K562 (cell line): ENCODE measurements at regions not wholly inside any gene's neighbourhood (a gene's known extent, or its start where the extent isn't known, plus 50 kb on each side); places are given as distances from the start of the nearest gene placed in this dataset.

Experiments
- CAMTA2 ChIP-seq: fragments of 250-450 bp; sonication (Bioruptor Pico); conservative IDR thresholded peaks from 2 replicates; pipeline ENCODE4 v1.5.1; 2022
- ETV6 ChIP-seq, 3 experiments: fragments of 150-350 bp in 1 of 3; sonication (generic) in 1 of 3; formaldehyde crosslinking in 1 of 3; IDR thresholded peaks; 2 replicates each; pipeline versions ENCODE4 v1.6.1 to v1.8.0; 2014 to 2022; ENCODE audit warnings: borderline replicate concordance in 2 of 3, low read depth in 2 of 3, antibody characterized with exemption in 1 of 3, low read length in 1 of 3, mild to moderate bottlenecking in 1 of 3, missing genetic modification reagents in 1 of 3
- EZH2 ChIP-seq: IDR thresholded peaks from 2 replicates; pipeline ENCODE4 v1.6.1; 2012; ENCODE audit warnings: low read depth, mild to moderate bottlenecking, inconsistent platforms, low read length, borderline replicate concordance
- FOXP1 ChIP-seq: sonication (generic); formaldehyde crosslinking; IDR thresholded peaks from 2 replicates; pipeline ENCODE4 v1.8.0; 2022; ENCODE audit warnings: mild to moderate bottlenecking, missing genetic modification reagents
- MTA1 ChIP-seq: fragments of 450-650 bp; IDR thresholded peaks from 2 replicates; pipeline ENCODE4 v1.6.1; 2017; ENCODE audit warnings: borderline replicate concordance
- NCOA4 ChIP-seq: fragments of 450-650 bp; IDR thresholded peaks from 2 replicates; pipeline ENCODE4 v1.6.1; 2018; ENCODE audit warnings: mild to moderate bottlenecking; ENCODE audit not compliant: partially characterized antibody
- POLR3A ChIP-seq: IDR thresholded peaks from 2 replicates; pipeline ENCODE4 v1.6.1; 2011; ENCODE audit warnings: borderline replicate concordance, mild to moderate bottlenecking, moderate library complexity; ENCODE audit not compliant: insufficient read length, insufficient read depth; ENCODE audit errors: extremely low read depth
- ZNF444 ChIP-seq: fragments of 250-450 bp; sonication (Bioruptor Pico); IDR thresholded peaks from 2 replicates; pipeline ENCODE4 v1.4.0; 2020; ENCODE audit warnings: mild to moderate bottlenecking, moderate library complexity
- ZNF668 ChIP-seq: fragments of 250-450 bp; sonication (Bioruptor Pico); IDR thresholded peaks from 2 replicates; pipeline ENCODE4 v1.8.0; 2022; ENCODE audit warnings: mild to moderate bottlenecking, inconsistent platforms
- TF ChIP-seq, protein P1 (sequence below): fragments of 250-450 bp; sonication (Bioruptor Pico); IDR thresholded peaks from 2 replicates; pipeline ENCODE4 v1.4.0; 2020; ENCODE audit warnings: mild to moderate bottlenecking, moderate library complexity
- TF ChIP-seq, protein P2 (sequence below): fragments of 250-450 bp; sonication (Bioruptor Pico); IDR thresholded peaks from 2 replicates; pipeline ENCODE4 v1.4.0; 2020; ENCODE audit warnings: borderline replicate concordance
- TF ChIP-seq, protein P3 (sequence below): fragments of 250-450 bp; sonication (Bioruptor Pico); IDR thresholded peaks from 2 replicates; pipeline ENCODE4 v1.5.0; 2021; ENCODE audit warnings: mild to moderate bottlenecking, borderline replicate concordance
- TF ChIP-seq, protein P4 (sequence below): sonication (generic); formaldehyde crosslinking; IDR thresholded peaks from 2 replicates; pipeline ENCODE4 v1.9.0; 2022; ENCODE audit warnings: mild to moderate bottlenecking, missing genetic modification reagents

DNA sequence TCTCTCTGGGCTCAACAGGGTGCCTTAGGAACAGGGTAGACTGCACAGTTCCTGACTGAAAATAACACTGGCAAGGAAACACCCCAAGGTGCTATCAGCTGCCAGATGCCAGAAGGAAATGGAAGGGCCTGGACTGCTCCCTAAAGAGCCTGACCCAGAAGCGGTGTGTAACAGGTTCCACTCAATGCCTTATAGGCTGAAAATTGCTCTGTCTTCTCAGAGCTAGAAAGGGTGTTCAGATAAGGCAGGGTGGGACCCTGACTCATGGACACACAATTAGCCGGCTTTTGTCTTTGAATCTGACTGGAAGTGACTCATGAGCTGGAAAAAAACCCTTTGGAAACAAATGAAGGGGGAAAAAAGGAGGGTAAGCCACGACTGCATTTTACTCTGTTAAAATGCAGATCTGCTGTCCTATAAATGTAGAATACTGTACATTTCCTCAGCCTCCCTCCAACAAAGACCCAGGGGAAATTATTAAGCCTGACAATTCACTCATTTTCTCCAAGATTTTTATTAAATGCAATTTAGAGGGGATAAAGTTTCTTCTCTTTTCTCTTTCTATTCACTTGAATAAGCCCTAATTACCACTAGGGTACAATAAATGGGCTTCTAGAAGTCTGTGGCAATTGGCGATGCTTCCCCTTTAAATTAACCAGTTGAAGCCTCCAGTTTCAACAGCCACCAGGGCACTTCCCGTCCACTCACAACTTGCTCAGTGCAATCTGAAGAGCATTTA lies 160.2 kb upstream of the TBL1XR1 start (continued):
- TF ChIP-seq ZNF668 (CRISPR knock-in tag) (no peak), ZNF444 (CRISPR knock-in tag) (no peak), NCOA4 (no peak), FOXP1 (CRISPR knock-in tag) (no peak), POLR3A (no peak), EZH2 (no peak), MTA1 (peak; percentile 43; the same call in 1 of the 2 replicates), ETV6 (IDR thresholded peaks at IDR 0.05; ENCODE audit: borderline replicate concordance in 1 of 2, low read depth in 2 of 2, low read length in 1 of 2) (peak; percentile 6 to 82; a peak in 2 of 4 replicates), ETV6 (CRISPR knock-in tag; IDR thresholded peaks at IDR 0.05; ENCODE audit: borderline replicate concordance) (no peak), CAMTA2 (CRISPR knock-in tag) (no peak)
- TF ChIP-seq, protein P1, sequence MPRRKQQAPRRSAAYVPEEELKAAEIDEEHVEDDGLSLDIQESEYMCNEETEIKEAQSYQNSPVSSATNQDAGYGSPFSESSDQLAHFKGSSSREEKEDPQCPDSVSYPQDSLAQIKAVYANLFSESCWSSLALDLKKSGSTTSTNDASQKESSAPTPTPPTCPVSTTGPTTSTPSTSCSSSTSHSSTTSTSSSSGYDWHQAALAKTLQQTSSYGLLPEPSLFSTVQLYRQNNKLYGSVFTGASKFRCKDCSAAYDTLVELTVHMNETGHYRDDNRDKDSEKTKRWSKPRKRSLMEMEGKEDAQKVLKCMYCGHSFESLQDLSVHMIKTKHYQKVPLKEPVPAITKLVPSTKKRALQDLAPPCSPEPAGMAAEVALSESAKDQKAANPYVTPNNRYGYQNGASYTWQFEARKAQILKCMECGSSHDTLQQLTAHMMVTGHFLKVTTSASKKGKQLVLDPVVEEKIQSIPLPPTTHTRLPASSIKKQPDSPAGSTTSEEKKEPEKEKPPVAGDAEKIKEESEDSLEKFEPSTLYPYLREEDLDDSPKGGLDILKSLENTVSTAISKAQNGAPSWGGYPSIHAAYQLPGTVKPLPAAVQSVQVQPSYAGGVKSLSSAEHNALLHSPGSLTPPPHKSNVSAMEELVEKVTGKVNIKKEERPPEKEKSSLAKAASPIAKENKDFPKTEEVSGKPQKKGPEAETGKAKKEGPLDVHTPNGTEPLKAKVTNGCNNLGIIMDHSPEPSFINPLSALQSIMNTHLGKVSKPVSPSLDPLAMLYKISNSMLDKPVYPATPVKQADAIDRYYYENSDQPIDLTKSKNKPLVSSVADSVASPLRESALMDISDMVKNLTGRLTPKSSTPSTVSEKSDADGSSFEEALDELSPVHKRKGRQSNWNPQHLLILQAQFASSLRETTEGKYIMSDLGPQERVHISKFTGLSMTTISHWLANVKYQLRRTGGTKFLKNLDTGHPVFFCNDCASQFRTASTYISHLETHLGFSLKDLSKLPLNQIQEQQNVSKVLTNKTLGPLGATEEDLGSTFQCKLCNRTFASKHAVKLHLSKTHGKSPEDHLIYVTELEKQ = no peak
- TF ChIP-seq, protein P2, sequence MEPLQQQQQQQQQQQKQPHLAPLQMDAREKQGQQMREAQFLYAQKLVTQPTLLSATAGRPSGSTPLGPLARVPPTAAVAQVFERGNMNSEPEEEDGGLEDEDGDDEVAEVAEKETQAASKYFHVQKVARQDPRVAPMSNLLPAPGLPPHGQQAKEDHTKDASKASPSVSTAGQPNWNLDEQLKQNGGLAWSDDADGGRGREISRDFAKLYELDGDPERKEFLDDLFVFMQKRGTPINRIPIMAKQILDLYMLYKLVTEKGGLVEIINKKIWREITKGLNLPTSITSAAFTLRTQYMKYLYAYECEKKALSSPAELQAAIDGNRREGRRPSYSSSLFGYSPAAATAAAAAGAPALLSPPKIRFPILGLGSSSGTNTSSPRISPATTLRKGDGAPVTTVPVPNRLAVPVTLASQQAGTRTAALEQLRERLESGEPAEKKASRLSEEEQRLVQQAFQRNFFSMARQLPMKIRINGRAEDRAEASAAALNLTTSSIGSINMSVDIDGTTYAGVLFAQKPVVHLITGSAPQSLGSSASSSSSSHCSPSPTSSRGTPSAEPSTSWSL = no peak
- TF ChIP-seq, protein P3, sequence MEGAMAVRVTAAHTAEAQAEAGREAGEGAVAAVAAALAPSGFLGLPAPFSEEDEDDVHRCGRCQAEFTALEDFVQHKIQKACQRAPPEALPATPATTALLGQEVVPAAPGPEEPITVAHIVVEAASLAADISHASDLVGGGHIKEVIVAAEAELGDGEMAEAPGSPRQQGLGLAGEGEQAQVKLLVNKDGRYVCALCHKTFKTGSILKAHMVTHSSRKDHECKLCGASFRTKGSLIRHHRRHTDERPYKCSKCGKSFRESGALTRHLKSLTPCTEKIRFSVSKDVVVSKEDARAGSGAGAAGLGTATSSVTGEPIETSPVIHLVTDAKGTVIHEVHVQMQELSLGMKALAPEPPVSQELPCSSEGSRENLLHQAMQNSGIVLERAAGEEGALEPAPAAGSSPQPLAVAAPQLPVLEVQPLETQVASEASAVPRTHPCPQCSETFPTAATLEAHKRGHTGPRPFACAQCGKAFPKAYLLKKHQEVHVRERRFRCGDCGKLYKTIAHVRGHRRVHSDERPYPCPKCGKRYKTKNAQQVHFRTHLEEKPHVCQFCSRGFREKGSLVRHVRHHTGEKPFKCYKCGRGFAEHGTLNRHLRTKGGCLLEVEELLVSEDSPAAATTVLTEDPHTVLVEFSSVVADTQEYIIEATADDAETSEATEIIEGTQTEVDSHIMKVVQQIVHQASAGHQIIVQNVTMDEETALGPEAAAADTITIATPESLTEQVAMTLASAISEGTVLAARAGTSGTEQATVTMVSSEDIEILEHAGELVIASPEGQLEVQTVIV (CRISPR knock-in tag) = no peak
- TF ChIP-seq, protein P4, sequence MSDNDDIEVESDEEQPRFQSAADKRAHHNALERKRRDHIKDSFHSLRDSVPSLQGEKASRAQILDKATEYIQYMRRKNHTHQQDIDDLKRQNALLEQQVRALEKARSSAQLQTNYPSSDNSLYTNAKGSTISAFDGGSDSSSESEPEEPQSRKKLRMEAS (CRISPR knock-in tag) = no peak
